ENCODE measurements at regions not wholly inside any gene's neighbourhood (a gene's known extent, or its start where the extent isn't known, plus 50 kb on each side); places are given as distances from the start of the nearest gene placed in this dataset.
"Not testable (repeated sequence)": the region's sequence is repeated elsewhere in the genome, so short reads cannot be mapped to it uniquely, and the experiment has no call there.

- H3K27ac Mint-ChIP-seq, result no peak overlapping the region
- H3K4me1 Mint-ChIP-seq, result no peaks in the 10 kb centered on the region
- H3K27me3 Mint-ChIP-seq, result no peaks in the 10 kb centered on the region
- H3K4me3 Mint-ChIP-seq, result no peak overlapping the region
- CTCF ChIA-PET, result no interaction called here
- H3K36me3 Mint-ChIP-seq, result no peaks in the 10 kb centered on the region
- DNase-seq, result no peak
- peaks cover 2% of the 10 kb centered on the region for H3K9me3 Mint-ChIP-seq
These were observed 504.6 kb upstream of the SYNCRIP start for GRCh38 chr6:86147311-86147710.

DNA sequence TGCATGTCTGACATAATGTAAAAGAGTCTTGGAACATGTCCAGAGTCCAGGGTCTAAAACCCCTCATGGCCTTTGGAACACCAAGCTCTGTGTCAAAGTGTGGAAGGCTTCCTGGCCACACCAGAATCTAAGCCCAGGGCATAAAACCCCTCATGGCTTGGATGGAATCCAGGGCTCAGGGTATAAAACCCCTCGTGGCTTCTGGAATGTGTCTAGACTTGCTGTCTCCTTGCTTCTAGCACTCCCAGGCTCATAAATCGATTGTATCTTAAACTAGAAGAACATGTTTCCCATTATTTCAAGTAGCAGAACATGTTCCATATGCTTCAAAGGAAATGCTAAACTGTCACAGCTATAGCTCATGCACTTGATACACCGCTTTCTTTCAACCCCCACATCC lies 504.1 kb upstream of the SYNCRIP start:
- CTCF ChIA-PET, H3K4me3 Mint-ChIP-seq, H3K36me3 Mint-ChIP-seq, H3K27me3 Mint-ChIP-seq, H3K27ac Mint-ChIP-seq, H3K9me3 Mint-ChIP-seq, DNase-seq, H3K4me1 Mint-ChIP-seq: not testable (repeated sequence)

DNA sequence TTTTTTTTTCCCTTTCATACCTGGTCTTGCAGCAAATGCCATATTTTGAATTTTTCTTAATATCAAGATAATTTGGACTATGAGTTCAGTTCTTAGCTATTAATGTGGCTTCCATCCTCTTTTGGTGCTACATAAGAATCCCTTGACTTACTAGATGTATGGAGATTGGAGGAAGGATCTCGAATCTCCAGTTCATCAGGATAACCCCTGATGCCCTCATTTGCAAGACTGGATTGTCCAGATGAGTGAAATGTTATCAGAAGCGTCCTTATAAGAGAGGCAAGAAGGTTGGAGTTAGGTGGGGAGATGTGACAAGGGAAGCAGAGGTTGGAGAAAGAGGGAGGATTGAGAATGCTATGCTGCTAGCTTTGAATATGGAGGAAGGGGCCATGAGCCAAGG lies 499.6 kb upstream of the SYNCRIP start:
- no peak overlapping the region for H3K27ac Mint-ChIP-seq

GRCh38 chr6:86128130-86128814 lies 485.6 kb upstream of the SYNCRIP start:
- H3K27ac Mint-ChIP-seq, result no peak overlapping the region
- CTCF ChIA-PET, result no interaction called here

More for the DNA sequence above, 499.6 kb upstream of the SYNCRIP start:
- Mint-ChIP-seq H3K36me3 (no peaks in the 10 kb centered on the region), H3K9me3 (peaks cover 2% of the 10 kb centered on the region), H3K4me3 (no peak overlapping the region), H3K27me3 (no peaks in the 10 kb centered on the region), H3K4me1 (no peaks in the 10 kb centered on the region)
- no peak for DNase-seq
- CTCF ChIA-PET, result no interaction called here

GRCh38 chr6:86122086-86122485 lies 479.4 kb upstream of the SYNCRIP start:
- DNase-seq, result no peak
- Mint-ChIP-seq H3K36me3 (no peaks in the 10 kb centered on the region), H3K9me3 (no peaks in the 10 kb centered on the region), H3K4me3 (no peak overlapping the region), H3K27ac (no peak overlapping the region), H3K27me3 (no peaks in the 10 kb centered on the region), H3K4me1 (no peaks in the 10 kb centered on the region)
- CTCF ChIA-PET, result no interaction called here

More at GRCh38 chr6:86128130-86128814, 485.6 kb upstream of the SYNCRIP start:
- Mint-ChIP-seq H3K36me3 (no peaks in the 10 kb centered on the region), H3K9me3 (peaks cover 12% of the 10 kb centered on the region), H3K4me3 (no peak overlapping the region), H3K27me3 (no peaks in the 10 kb centered on the region), H3K4me1 (no peaks in the 10 kb centered on the region)
- no peak for DNase-seq

- H3K9me3 Mint-ChIP-seq, result no peaks in the 10 kb centered on the region
- no peaks in the 10 kb centered on the region for H3K27me3 Mint-ChIP-seq
- no peak overlapping the region for H3K4me3 Mint-ChIP-seq
- CTCF ChIA-PET, result no interaction called here
- H3K36me3 Mint-ChIP-seq, result no peaks in the 10 kb centered on the region
- no peak for DNase-seq
- no peaks in the 10 kb centered on the region for H3K4me1 Mint-ChIP-seq
- H3K27ac Mint-ChIP-seq, result no peak overlapping the region
These were observed 475.6 kb upstream of the SYNCRIP start for GRCh38 chr6:86118271-86118670.

GRCh38 chr6:86107985-86108384 lies 465.3 kb upstream of the SYNCRIP start:
- CTCF ChIA-PET, result no interaction called here
- no peaks in the 10 kb centered on the region for H3K9me3 Mint-ChIP-seq
- H3K27ac Mint-ChIP-seq, result no peak overlapping the region
- H3K4me1 Mint-ChIP-seq, result no peaks in the 10 kb centered on the region
- no peak overlapping the region for H3K4me3 Mint-ChIP-seq
- no peaks in the 10 kb centered on the region for H3K27me3 Mint-ChIP-seq
- H3K36me3 Mint-ChIP-seq, result no peaks in the 10 kb centered on the region
- DNase-seq, result no peak

GRCh38 chr6:86087954-86088353 lies 445.3 kb upstream of the SYNCRIP start:
- H3K4me1 Mint-ChIP-seq, result no peaks in the 10 kb centered on the region
- no peaks in the 10 kb centered on the region for H3K36me3 Mint-ChIP-seq
- no peak overlapping the region for H3K27ac Mint-ChIP-seq
- DNase-seq, result no peak
- CTCF ChIA-PET, result no interaction called here
- peaks cover 2% of the 10 kb centered on the region for H3K9me3 Mint-ChIP-seq
- H3K27me3 Mint-ChIP-seq, result no peaks in the 10 kb centered on the region
- H3K4me3 Mint-ChIP-seq, result no peak overlapping the region

DNA sequence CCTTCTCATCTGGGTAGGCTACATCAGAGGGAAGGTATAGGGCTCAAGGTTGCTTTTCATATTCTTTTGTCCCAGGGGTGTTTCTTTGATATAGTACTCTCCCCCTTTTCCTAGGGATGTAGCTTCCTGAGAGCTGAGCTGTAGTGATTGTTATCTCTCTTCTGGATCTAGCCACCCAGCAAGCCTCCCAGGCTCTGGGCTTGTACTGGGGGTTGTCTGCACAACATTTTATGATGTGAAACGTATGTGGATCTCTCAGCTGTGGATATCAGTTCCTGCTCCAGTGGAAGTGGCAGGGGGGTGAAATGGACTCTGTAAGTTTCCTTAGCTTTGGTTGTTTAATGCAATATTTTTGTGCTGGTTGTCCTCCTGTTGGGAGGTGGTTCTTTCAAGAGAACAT lies 437.3 kb upstream of the SYNCRIP start:
- no peak for DNase-seq
- Mint-ChIP-seq H3K9me3 (peaks cover 2% of the 10 kb centered on the region), H3K4me3 (no peak overlapping the region), H3K27ac (no peak overlapping the region), H3K4me1 (no peaks in the 10 kb centered on the region), H3K27me3 (no peaks in the 10 kb centered on the region), H3K36me3 (no peaks in the 10 kb centered on the region)
- CTCF ChIA-PET, result no interaction called here

DNA sequence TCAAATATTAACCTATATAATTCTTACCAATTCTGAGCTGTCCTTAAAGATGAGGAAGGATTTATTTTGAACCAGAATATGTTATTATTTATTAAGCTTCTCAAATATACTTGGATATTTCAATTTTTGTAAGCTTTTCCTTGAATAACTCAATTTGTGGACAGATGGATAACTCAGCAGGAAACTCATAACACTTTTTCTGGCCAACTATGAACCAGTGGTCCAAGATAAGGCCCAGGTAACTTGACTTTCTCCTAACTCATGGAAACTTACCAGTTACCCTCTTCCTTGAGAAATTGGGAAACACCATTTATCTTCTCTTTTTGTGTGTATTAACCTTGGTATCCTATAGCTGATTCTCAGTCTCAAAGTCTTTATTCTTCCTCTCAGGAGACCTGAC lies 427.5 kb upstream of the SYNCRIP start:
- H3K9me3 Mint-ChIP-seq, result peaks cover 6% of the 10 kb centered on the region
- H3K27ac Mint-ChIP-seq, result no peak overlapping the region

GRCh38 chr6:86065002-86065401 lies 422.3 kb upstream of the SYNCRIP start:
- H3K4me3 Mint-ChIP-seq, DNase-seq, H3K27ac Mint-ChIP-seq, H3K27me3 Mint-ChIP-seq, CTCF ChIA-PET, H3K36me3 Mint-ChIP-seq, H3K4me1 Mint-ChIP-seq: not testable (repeated sequence)
- H3K9me3 Mint-ChIP-seq, result peaks cover 12% of the 10 kb centered on the region

More for the DNA sequence above, 427.5 kb upstream of the SYNCRIP start:
- CTCF ChIA-PET, result no interaction called here
- no peaks in the 10 kb centered on the region for H3K27me3 Mint-ChIP-seq
- H3K36me3 Mint-ChIP-seq, result no peaks in the 10 kb centered on the region
- DNase-seq, result no peak
- no peaks in the 10 kb centered on the region for H3K4me1 Mint-ChIP-seq
- H3K4me3 Mint-ChIP-seq, result no peak overlapping the region

DNA sequence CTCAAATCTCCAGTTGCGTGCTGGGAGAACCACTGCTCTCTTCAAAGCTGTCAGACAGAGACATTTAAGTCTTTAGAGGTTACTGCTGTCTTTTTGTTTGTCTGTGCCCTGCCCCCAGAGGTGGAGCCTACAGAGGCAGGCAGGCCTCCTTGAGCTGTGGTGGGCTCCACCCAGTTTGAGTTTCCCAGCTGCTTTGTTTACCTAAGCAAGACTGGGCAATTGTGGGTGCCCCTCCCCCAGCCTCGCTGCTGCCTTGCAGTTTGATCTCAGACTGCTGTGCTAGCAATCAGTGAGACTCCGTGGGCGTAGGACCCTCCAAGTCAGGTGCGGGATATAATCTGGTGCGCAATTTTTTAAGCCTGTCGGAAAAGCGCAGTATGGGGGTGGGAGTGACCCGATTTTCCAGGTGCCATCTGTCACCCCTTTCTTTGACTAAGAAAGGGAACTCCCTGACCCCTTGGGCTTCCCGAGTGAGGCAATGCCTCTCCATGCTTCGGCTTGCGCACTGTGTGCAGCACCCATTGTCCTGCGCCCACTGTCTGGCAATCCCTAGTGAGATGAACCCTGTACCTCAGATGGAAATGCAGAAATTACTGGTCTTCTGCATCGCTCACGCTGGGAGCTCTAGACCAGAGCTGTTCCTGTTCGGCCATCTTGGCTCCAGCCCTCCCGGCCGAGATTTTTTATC lies 414.8 kb upstream of the SYNCRIP start:
- DNase-seq, H3K36me3 Mint-ChIP-seq, H3K27ac Mint-ChIP-seq, H3K4me3 Mint-ChIP-seq, H3K27me3 Mint-ChIP-seq, CTCF ChIA-PET, H3K4me1 Mint-ChIP-seq: not testable (repeated sequence)
- H3K9me3 Mint-ChIP-seq, result peaks cover 17% of the 10 kb centered on the region

GRCh38 chr6:86045038-86045437 lies 402.4 kb upstream of the SYNCRIP start:
- Mint-ChIP-seq H3K27ac (no peak overlapping the region), H3K27me3 (no peaks in the 10 kb centered on the region), H3K4me1 (no peaks in the 10 kb centered on the region), H3K9me3 (peaks cover 7% of the 10 kb centered on the region), H3K36me3 (no peaks in the 10 kb centered on the region), H3K4me3 (no peak overlapping the region)
- CTCF ChIA-PET, result no interaction called here
- DNase-seq, result no peak

DNA sequence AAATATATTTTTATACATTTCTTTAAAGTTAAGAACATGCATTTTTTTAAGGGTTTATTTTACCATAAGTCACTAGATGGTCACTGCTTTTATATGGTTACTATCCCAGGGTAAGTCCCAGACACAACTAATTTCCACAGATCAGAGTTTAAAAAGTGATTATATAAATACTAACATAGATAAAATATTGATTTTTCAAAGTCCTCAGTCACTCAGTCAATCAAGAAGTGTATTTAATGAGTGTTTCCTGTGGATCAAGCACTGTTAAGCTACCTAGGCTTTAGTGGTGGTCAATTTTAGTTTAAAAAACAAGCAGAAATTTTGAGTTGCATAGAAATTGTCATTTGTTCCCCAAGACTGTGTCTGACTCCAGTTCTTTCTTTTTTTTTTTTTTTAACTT lies 399.5 kb upstream of the SYNCRIP start:
- CTCF ChIA-PET, result no interaction called here
- no peak for DNase-seq
- Mint-ChIP-seq H3K4me3 (no peak overlapping the region), H3K27me3 (no peaks in the 10 kb centered on the region), H3K4me1 (no peaks in the 10 kb centered on the region), H3K9me3 (peaks cover 6% of the 10 kb centered on the region), H3K36me3 (no peaks in the 10 kb centered on the region), H3K27ac (no peak overlapping the region)

DNA sequence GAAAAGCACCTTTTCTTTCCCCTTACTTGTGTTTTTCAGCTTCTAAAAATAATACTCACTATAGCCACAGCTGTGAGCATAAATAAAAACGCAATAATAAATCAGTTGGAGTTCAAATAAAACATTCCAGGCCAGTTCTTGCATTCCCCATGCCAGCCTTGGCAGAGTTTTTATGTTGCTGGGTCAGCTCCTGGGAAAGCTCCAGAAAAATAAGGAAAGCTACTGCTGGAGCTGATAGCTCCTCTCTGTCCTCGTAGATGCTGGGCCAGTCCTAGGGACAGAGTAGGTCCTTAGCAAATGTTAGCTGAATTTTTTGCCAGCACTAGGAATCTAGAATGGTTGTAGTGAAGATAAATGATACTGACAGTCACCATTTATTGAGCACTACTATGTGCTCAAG lies 389.0 kb upstream of the SYNCRIP start:
- Mint-ChIP-seq H3K9me3 (peaks cover 10% of the 10 kb centered on the region), H3K27ac (no peak overlapping the region), H3K27me3 (no peaks in the 10 kb centered on the region), H3K4me1 (no peaks in the 10 kb centered on the region), H3K36me3 (no peaks in the 10 kb centered on the region), H3K4me3 (no peak overlapping the region)
- no peak for DNase-seq
- CTCF ChIA-PET, result no interaction called here
